ENCODE measurements at regions not wholly inside any gene's neighbourhood (a gene's known extent, or its start where the extent isn't known, plus 50 kb on each side); places are given as distances from the start of the nearest gene placed in this dataset.

DNA sequence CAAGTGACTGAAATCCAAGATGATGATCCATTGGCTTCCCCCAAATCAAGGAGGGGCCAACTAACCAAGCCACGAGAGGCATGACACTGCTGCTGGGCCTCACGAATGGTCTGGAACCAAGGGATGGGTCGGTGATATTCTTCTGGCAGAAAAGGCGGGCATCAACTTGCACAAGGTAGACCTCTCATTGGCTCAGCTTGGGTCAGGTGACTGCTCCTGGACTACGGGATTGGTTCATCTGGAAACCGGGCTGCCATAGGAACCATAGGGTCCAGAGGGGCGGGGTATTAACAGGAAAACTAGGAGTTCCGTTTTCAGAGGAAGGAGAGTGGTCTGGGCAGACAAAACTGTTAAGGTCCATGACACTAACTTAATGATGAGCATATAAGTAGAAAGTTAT lies 100.9 kb downstream of the TFAP2C start:
- ChIA-PET POLR2A (no interaction called here), CTCF (no interaction called here)
- H3K4me3 Mint-ChIP-seq, result no peak overlapping the region
- Histone ChIP-seq H3K4me1 (ENCODE audit: insufficient read depth, low read length) (no peaks in the 10 kb centered on the region), H3K27me3 (ENCODE audit: control insufficient read depth in 1 of 2, insufficient read depth in 2 of 2, low read length in 2 of 2) (peaks cover 0 to 4% of the 10 kb centered on the region in 2 experiments), H3K27ac (ENCODE audit: low read depth in 1 of 2, low read length in 2 of 2) (no peak overlapping the region), H3K9me3 (ENCODE audit: control insufficient read depth in 1 of 2, insufficient read depth in 1 of 2, low read length in 2 of 2) (peaks cover 0 to 2% of the 10 kb centered on the region in 2 experiments), H3K36me3 (ENCODE audit: insufficient read depth, low read length) (no peaks in the 10 kb centered on the region), H3K4me3 (ENCODE audit: low read length) (no peak overlapping the region)
- H3K27ac Mint-ChIP-seq, result no peak overlapping the region
- no peak for DNase-seq
- H3K27me3 Mint-ChIP-seq, result peaks cover 17% of the 10 kb centered on the region
- H3K9me3 Mint-ChIP-seq, result no peaks in the 10 kb centered on the region
- intact Hi-C loops (cut with DNase I, micrococcal nuclease), result no loop called here
- ATAC-seq (ENCODE audit: poor library complexity), result no peak
- H3K36me3 Mint-ChIP-seq (ENCODE audit: low read depth), result no peaks in the 10 kb centered on the region
- TF ChIP-seq CTCF (IDR thresholded peaks at IDR 0.05), result no peak
- H3K4me1 Mint-ChIP-seq (ENCODE audit: low read depth), result no peaks in the 10 kb centered on the region

DNA sequence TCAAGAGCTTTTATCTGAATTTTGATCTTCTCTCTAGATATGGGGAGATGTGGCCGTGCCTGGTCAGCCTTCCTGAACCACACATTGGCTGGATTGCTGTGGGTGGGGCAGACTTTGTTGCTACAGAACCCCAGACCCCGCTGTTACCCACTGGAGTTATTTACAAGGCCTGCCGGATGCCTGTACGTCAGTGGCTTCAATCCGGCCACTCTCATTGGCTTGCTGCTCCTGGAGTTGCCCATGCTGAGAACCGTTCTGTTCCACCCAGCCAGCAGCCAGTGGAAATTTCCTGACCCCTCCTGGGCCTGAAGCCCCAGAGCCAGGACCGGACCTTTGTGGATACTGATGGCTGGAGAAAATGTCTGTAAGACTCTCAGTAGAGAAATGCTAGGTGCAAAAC lies 101.9 kb downstream of the TFAP2C start:
- H3K36me3 ChIP-seq (ENCODE audit: insufficient read depth, low read length), result no peaks in the 10 kb centered on the region
- peaks cover 0 to 11% of the 10 kb centered on the region in 2 experiments for H3K27me3 ChIP-seq (ENCODE audit: control insufficient read depth in 1 of 2, insufficient read depth in 2 of 2, low read length in 2 of 2)
- Mint-ChIP-seq H3K9me3 (no peaks in the 10 kb centered on the region), H3K27me3 (peaks cover 19% of the 10 kb centered on the region), H3K4me1 (ENCODE audit: low read depth) (no peaks in the 10 kb centered on the region), H3K36me3 (ENCODE audit: low read depth) (no peaks in the 10 kb centered on the region), H3K4me3 (no peak overlapping the region), H3K27ac (no peak overlapping the region)
- intact Hi-C loops (cut with DNase I, micrococcal nuclease), result no loop called here
- POLR2A ChIA-PET, result no interaction called here
- H3K4me3 ChIP-seq (ENCODE audit: low read length), result no peak overlapping the region
- no peak for TF ChIP-seq CTCF (IDR thresholded peaks at IDR 0.05)
- ATAC-seq (ENCODE audit: poor library complexity) (no peak), DNase-seq (no peak)
- no peak overlapping the region for H3K27ac ChIP-seq (ENCODE audit: low read depth in 1 of 2, low read length in 2 of 2)
- no peaks in the 10 kb centered on the region for H3K4me1 ChIP-seq (ENCODE audit: insufficient read depth, low read length)
- H3K9me3 ChIP-seq (ENCODE audit: control insufficient read depth in 1 of 2, insufficient read depth in 1 of 2, low read length in 2 of 2), result peaks cover 0 to 6% of the 10 kb centered on the region in 2 experiments
- CTCF ChIA-PET, result no interaction called here

DNA sequence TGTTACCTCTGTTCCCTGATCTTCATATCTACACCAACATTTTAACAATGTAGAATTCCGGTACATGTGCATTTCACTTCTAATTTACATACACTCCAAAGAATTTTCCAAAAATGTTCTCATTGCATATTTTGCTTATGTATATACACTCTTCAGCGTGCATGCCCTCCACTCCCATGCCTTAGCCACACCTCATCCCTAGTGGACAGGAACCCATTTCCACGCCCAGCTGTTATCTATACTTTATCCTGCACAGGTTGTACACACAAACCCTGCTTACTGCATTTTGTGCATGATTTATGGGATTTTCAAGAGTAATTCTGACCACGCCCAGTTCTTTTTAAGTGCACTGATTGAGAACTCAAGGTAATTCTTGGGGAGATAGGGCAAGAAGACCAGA lies 102.4 kb downstream of the TFAP2C start:
- no peaks in the 10 kb centered on the region for H3K4me1 Mint-ChIP-seq (ENCODE audit: low read depth)
- H3K27ac Mint-ChIP-seq, result no peak overlapping the region
- TF ChIP-seq CTCF (IDR thresholded peaks at IDR 0.05), result no peak
- H3K4me3 ChIP-seq (ENCODE audit: low read length), result no peak overlapping the region
- no peak for ATAC-seq (ENCODE audit: poor library complexity)
- peaks cover 23% of the 10 kb centered on the region for H3K27me3 Mint-ChIP-seq
- H3K4me1 ChIP-seq (ENCODE audit: insufficient read depth, low read length), result no peaks in the 10 kb centered on the region
- no peaks in the 10 kb centered on the region for H3K9me3 Mint-ChIP-seq
- H3K4me3 Mint-ChIP-seq, result no peak overlapping the region
- intact Hi-C loops (cut with DNase I, micrococcal nuclease), result no loop called here
- no peak overlapping the region for H3K27ac ChIP-seq (ENCODE audit: low read depth in 1 of 2, low read length in 2 of 2)
- ChIA-PET POLR2A (no interaction called here), CTCF (no interaction called here)
- no peaks in the 10 kb centered on the region for H3K36me3 Mint-ChIP-seq (ENCODE audit: low read depth)
- no peak for DNase-seq
- peaks cover 0 to 16% of the 10 kb centered on the region in 2 experiments for H3K27me3 ChIP-seq (ENCODE audit: control insufficient read depth in 1 of 2, insufficient read depth in 2 of 2, low read length in 2 of 2)
- peaks cover 0 to 6% of the 10 kb centered on the region in 2 experiments for H3K9me3 ChIP-seq (ENCODE audit: control insufficient read depth in 1 of 2, insufficient read depth in 1 of 2, low read length in 2 of 2)
- no peaks in the 10 kb centered on the region for H3K36me3 ChIP-seq (ENCODE audit: insufficient read depth, low read length)

All from CD4-positive, alpha-beta T cell (primary cell).